Hematopoietic multipotent progenitor cell treated with erythropoietin and hydrocortisone succinate and interleukin-3 and kit ligand, for 6 days (in vitro differentiated cells): ENCODE measurements at regions not wholly inside any gene's neighbourhood (a gene's known extent, or its start where the extent isn't known, plus 50 kb on each side); places are given as distances from the start of the nearest gene placed in this dataset.

Experiments used
- DNase-seq: peaks from one replicate; pipeline ENCODE4 v3.0.0-alpha.2; 2015

- no peak for DNase-seq
Observed at GRCh38 chr3:177516158-177517011, 319.1 kb upstream of the TBL1XR1 start.

DNA sequence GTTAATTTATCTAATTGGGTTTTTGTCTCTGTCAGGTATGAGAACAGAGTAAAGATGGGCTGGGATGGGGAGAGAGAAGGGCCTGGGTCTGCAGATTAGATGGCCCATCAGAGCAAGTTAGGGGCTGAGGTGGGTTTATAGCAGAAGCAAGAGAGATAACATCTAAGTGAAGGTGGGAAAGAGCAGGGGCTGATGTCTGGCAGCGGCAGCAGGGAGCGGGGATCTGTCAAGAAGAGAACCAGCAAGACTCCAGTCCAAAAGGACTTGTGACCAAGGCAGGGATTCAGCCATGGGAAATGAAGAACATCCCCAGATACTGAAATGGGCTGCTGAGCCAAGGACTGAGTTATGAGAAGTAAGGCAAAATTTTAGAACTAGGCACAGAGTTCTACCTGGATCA lies 320.6 kb upstream of the TBL1XR1 start:
- DNase-seq, result no peak

GRCh38 chr3:177519588-177519987 lies 322.3 kb upstream of the TBL1XR1 start:
- DNase-seq, result no peak

GRCh38 chr3:177521305-177521704 lies 324.0 kb upstream of the TBL1XR1 start:
- DNase-seq, result no peak

DNA sequence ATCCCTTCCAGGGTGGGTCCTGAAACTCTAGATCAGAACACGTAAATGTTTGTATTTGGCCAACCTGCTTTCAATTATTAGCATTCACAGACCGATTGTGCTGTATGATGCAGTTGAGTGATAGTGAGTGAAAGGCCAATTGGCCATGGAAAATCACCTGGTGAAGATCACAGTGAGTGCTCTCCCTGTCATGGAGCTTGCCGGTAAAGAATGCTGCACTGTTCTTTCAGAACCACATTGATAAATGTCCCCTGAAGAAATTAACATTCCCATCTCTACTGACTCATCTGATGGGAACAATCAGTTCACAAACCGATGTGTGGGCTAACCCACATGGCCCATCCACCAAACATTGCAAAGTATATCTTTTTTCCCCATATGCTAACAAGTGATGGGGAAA lies 324.8 kb upstream of the TBL1XR1 start:
- no peak for DNase-seq

DNA sequence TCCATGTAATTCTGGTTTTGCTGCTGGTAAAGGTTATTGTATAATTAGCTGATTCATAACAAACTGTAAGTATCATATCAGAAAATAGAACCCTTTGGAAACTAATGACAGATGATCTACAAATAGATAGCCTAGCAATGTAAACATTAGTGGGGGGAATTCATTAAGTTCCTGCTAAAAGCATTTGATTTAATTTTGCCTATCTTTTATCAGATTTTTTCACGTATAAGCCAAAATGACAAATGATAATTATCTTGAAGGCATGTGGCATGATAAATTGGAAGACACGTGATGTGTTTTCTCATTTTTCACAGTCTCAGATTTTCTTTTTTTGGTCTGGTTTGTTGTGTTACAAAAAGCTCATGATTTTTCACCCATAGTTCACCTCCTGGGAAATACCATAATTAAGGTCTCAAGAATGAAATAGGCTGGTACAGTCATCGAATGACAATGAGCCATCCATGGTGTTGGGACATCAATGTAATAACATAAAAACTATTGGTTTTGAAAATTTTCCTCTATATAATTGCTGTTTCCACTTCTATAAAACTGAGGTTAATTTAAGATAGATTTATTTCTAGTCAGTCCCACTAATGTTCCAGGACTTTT lies 325.9 kb upstream of the TBL1XR1 start:
- DNase-seq, result no peak

GRCh38 chr3:177523872-177524438 lies 326.7 kb upstream of the TBL1XR1 start:
- no peak for DNase-seq

DNA sequence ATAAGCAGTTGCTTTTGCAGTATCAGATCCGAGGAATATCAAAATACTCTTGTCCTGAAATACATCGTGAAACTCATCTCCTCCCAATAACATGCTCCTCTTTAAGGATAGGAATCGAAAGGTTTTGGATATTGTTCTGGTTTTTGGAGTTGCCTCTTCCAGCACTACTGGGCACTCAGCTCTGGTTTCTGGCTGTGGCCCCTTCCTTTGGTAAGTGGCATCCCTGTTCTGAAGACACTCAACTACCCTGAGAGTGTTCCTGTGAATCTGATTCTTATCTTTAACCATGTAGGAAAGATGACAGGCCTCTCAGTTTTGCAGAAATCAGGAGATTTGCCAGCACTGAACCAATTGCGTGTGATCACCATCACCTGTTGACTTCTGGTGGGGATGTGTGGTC lies 327.5 kb upstream of the TBL1XR1 start:
- no peak for DNase-seq

DNA sequence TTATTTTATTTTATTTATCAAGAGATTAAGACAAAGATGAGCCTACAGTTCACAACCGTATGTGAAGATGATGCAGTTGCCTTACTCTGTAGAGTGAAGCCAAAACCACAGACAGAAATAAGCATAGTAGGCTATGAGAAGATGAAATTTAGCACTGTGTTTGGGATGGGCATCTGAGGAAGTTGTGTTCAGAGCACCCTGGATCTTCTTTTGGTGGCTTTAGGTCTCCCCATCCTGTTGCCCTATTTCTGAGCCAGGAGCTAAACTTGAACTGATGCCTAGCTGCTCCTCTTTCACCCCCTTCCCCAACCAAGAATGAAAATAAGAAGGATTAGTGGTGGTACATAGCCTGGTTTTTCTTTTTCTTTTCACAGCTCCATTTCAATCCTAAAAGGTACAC lies 328.1 kb upstream of the TBL1XR1 start:
- no peak for DNase-seq

DNA sequence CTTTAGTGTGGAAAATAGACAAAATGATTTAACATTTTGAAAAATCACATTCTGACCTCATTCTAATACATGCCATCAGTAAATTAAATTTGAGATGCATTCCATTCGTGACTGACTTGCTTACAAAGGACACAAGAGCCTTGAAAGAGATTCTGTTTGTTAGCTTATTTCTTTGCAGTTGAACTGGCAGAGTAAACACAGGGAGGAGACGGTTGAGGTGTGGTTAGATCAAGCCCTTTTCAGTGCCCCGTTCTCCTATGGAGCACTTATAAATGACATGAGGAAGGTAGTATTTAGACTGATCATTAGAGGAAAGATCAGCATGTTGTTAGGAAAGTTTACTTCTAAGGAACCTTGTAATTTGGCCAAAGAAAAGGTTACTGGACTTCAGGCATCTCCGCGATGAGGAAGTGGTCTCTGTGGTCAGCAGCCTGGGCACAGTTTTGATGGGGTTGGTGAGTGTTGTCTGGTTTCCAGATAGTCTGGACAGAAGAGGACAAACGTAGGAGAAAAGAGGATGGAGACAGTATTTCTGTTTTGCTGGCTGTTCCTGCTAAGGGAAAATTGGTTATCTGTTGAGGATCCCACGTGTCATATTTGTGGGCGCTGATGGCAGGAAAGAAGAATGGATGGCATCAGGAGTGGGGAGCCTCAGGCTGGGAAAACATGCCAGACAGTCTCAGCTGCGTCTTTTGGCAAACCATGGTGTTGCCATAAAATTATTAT lies 328.9 kb upstream of the TBL1XR1 start:
- DNase-seq, result peak; percentile 21

DNA sequence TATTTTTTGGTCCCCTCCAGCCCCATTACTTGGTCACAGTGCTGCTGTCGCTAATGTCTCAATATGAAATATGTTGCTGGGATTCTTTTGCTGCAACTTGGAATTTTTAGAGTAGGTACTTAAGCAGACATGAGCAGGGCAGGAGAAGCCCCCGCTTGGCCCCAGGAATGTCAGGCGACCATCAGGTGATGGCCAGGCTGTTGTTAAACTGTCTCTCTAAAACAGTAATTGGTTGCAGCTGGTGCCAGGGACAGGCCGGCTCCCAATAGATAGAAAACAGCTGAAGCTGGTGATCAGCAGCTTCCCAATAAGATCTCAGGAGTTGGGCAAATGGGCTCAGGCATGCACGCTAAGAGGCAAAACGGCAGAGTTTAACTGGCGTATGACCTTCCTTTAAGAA lies 329.9 kb upstream of the TBL1XR1 start:
- no peak for DNase-seq

GRCh38 chr3:177528306-177529070 lies 331.2 kb upstream of the TBL1XR1 start:
- no peak for DNase-seq

- peak; percentile 15 for DNase-seq
Observed at GRCh38 chr3:177529071-177529550, 331.8 kb upstream of the TBL1XR1 start.

DNA sequence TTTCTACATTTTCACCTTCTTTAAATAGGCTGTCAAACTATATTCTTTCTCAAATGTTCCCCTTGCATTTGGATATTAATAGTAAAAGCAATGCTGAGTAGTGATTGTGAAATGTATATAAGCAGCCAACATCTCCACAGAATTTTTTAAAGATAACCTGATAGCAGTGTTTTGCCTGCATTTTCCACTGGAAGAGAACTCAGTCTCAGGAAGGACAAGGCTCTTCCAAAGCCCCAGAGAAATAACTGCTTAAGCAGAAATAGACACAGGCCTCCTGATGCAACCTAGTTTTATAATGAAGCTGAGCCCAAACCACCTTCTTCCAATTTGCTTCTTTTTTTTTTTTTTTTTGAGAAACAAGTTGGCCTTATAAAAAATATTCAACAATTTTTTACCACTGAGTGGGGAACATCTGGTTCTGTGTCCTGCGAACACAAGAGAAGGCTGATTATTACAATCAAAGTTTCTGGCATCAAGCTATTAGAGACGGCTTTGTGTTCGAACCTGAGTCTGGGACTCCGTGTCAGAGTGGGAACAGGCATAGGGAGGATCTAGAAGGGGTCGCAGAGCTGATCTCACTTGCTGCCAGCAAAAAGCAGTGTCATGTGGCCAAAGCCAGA lies 332.5 kb upstream of the TBL1XR1 start:
- no peak for DNase-seq

DNA sequence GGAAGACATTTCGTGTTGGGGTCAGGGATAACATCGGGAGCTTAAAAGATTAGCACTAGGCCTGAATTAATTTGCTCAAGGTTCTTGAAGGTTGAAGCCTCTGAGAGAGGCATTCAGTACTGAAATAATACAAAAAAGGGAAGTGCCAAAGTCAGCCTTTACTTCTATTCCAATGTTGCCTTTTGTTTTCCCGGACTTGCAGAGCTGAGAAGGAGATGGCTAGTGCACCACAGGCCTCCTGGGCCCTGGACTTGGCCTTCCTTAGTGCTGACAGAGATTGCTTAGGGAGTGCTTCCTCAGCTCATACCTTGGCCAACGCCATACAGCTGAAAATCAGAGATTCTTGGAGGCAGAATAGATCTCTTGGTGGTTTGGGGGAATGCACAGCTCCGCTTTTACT lies 333.6 kb upstream of the TBL1XR1 start:
- no peak for DNase-seq

DNA sequence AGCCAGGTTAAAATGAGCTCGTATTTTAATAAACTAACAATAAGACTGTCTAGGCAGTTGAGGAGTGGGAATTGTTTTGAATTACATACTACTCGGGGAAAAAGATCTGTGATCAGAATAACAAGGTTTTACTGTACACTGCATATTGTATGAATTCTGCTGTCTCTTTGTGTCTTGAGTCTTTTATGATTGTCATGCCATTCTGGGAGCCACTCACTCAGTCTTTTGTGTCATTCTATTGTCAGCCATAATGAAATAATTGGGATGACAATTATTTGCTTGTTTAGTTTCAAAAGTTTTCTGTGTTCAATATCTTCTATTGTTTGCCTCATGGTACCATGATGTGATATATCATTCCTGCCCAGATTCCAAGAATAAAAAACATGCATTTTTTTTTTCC lies 339.6 kb upstream of the TBL1XR1 start:
- DNase-seq, result no peak

DNA sequence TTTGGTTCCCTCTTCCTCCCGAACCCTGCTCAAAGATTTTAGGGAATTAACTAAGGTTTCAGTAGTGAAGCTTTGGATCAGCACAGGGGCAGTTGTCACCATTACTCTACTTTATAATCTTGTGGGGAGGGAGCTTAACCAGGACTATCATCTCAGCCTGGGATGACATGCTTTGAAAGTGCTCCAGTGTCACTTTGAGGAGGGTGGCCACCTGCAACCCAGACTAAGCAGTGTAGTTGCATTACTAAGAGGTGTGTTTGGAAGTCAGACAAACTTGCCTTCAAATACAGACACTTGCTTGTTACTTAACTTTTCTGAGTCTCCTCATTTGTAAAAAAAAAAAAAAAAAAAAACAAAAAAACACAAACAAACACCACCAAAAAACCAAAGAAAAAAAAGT lies 340.3 kb upstream of the TBL1XR1 start:
- no peak for DNase-seq

GRCh38 chr3:177538048-177538749 lies 340.9 kb upstream of the TBL1XR1 start:
- DNase-seq, result peak; percentile 4

DNA sequence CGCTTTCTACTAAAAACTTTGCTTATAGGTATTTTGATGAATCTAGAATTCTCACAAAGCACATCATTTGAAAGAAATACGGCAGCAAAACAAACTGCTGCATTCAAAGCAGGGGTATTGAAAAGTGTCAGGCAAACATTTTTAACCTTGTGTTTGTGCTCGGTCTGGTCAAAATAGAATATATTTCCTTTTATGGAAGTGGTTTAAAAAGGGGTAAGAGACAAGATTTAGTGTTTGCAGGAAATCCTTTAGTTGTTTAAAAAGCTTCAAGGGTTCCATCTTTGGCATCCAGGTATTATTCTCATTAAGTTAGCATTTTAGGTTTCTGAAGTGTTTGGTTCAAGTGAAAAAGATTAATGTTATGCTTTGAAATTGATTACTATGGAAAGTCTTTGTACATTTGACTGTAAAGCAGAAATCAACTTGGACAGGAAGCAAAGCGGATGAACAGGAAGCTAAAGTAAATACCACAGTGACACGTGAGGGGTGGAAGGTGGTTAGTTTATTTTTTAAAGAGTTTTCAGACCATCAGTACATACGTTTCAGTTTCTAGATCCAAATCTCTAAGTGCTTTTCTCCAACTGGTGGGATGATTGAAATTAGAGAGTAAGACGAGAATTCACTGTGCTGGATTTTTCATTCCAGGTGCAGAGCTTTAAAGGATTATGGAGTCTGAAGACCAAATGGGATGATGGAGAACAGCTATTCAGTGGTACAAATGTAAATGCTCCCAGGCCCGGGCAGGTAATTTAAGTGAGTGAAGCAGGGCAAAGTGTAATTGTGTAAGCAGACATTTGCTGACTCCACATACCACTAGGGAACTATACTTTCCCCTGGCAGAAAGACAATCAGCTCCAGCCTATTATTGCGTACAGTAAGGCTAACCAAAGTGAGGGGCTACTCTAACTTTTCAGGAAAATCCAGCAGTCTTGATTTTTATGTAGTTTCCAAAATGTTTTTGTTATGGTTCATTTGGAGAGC lies 341.8 kb upstream of the TBL1XR1 start:
- DNase-seq, result peak; percentile 35

DNA sequence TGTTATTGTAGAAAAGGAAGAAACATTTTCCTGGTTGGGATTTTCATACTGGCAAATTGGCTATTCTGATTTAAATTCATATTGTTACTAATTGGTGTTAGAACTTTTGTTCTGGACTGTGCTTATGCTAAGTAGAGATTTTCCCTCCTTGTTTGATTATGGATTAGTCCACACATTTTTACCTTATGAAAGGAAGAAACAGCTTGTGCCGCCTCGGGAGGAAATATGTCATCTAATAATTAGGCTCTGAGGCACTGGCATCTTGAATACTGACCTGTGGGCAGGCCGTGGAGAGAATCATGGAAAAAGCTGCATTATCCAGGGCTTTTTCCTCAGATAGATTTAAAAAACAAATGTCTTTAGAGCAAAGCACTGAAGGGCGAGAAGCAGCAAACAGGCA lies 344.3 kb upstream of the TBL1XR1 start:
- no peak for DNase-seq
